T-helper 2 cell treated with Interferon-gamma antibody and Interleukin-4, amounts not matched to agents 100 ng/mL and 5 ng/mL, for 36 hours (primary cell): ENCODE measurements at regions not wholly inside any gene's neighbourhood (a gene's known extent, or its start where the extent isn't known, plus 50 kb on each side); places are given as distances from the start of the nearest gene placed in this dataset.

Experiments used
- intact Hi-C: fragments of 100-400 bp; cut with micrococcal nuclease; formaldehyde crosslinking; loops from one replicate; pipeline ENCODE4 v1.15.1; 2023

- intact Hi-C loops, result no loop called here
Observed at GRCh38 chr6:84280030-84280429, 52.6 kb upstream of the CEP162 start.

GRCh38 chr6:84278321-84278998 is 51.0 kb upstream of the CEP162 start:
- intact Hi-C loops, result no loop called here
